ENCODE measurements at regions not wholly inside any gene's neighbourhood (a gene's known extent, or its start where the extent isn't known, plus 50 kb on each side); places are given as distances from the start of the nearest gene placed in this dataset.
"Not testable (repeated sequence)": the region's sequence is repeated elsewhere in the genome, so short reads cannot be mapped to it uniquely, and the experiment has no call there.

GRCh38 chr5:143634689-143635088, 177.3 kb upstream of the HMHB1 start:
- DNase-seq: no peak

DNA sequence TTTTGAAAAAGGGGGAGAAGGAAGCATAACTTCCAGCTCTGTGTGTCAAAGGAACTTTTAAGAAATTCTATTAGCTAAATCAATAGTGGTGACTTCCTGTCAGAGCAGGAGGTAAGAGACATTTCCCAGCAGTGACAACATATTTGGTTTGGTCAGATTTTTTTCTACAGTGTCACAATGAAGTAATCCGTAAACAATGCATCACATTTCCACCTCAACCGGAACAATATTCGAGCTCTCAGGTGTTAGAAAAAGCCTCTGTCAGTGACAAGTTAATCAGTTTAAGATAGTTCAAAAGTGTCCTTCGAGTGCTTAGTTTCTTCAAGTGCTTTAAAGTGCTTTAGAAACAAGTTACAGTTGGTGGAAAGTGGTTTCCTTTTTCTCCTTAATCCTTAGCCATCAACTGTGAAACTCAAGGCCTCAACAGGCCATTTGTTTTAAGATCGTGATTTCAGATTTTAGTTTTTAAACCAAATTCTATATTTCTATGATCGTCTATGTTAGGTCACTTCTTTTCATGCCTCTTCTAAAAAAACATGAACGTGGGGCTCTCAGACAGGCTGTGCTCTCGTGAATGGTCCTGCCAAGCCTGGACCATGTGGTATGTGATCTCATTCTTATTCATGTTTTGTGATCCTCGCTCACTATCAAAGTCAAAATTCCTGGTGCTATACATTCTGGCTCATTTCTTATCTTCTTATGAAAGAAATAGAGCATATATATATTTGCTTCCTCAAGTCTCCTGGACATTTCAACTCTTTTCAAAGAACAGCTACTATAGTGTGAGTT, 181.9 kb upstream of the HMHB1 start:
- no peak for DNase-seq

GRCh38 chr5:143625048-143625447, 186.9 kb upstream of the HMHB1 start:
- DNase-seq: not testable (repeated sequence)

GRCh38 chr5:143624465-143624864, 187.5 kb upstream of the HMHB1 start:
- DNase-seq: no peak

- no peak for DNase-seq
These were observed 192.9 kb upstream of the HMHB1 start for GRCh38 chr5:143619040-143619439.

DNA sequence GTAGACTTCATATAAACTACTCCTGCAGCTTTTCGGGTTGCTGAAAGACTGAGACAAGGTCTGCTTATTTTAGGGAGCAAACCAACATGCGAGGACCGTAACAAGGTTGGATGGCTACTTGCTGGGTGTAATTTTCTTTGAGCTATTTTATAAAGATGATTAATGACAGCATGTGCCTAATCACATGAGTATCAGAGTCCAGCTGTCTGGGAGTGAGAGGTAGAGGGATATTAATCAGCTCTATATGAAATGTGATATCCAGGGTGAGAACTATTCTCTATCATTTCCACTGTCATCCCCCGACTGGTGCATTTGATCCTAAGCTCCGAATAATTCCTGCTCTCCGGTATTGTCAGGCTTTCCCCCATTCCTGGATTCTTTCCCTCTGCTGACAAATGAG, 193.8 kb upstream of the HMHB1 start:
- DNase-seq: no peak

- no peak for DNase-seq
These were observed 197.1 kb upstream of the HMHB1 start for GRCh38 chr5:143614831-143615230.

DNA sequence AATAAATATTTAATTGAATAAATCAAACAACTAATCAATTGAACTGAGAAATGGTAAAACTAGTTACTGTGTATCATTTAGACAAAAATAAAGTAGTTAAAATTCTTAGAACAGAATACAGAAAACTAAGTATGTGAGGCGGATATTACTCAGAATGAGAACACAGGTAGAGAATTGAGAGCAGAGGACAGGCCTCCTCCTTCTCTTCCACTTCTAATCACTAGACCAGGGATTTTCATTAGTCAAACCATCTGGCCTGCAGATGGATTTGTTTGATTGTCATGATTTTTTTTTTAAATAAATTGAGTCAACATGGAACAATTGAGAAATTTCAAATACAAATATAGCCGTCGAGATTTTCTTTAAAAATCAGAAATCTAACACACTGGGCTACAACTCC, 198.6 kb upstream of the HMHB1 start:
- no peak for DNase-seq

GRCh38 chr5:143610946-143611345, 201.0 kb upstream of the HMHB1 start:
- DNase-seq: no peak

DNA sequence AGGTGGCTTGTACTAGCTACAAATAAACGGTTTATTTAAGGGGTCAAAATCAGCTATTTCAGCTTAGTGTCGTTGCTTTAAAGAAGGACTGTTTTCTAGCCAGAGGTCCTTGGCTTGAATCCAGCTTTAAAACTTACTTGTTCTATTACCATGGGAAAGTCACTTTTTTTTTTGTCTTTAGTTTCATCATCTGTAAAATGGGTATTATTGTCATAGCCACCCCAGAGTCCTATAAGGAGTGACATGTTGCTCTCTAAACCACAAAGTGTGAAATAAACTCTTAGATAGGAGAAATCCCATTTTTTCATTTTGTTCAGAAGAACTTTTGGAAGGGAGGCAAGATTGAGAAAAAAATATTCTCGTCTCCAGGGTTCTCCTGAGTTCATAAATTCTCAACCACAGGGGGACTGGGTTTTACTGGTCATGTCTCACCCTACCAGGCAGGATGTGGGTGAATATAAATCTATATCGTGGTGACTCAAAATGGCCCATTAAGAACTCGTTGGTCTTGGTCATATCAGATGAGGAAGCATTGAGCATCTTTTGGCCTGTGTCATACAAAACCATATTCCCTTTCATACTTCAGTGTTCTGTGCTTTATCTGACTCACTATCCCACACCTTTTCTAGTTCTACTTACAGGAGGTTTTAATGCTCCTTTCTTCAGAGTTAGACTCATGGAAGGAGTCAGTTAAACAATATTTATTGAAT, 202.7 kb upstream of the NR3C1 start:
- no peak for DNase-seq

DNA sequence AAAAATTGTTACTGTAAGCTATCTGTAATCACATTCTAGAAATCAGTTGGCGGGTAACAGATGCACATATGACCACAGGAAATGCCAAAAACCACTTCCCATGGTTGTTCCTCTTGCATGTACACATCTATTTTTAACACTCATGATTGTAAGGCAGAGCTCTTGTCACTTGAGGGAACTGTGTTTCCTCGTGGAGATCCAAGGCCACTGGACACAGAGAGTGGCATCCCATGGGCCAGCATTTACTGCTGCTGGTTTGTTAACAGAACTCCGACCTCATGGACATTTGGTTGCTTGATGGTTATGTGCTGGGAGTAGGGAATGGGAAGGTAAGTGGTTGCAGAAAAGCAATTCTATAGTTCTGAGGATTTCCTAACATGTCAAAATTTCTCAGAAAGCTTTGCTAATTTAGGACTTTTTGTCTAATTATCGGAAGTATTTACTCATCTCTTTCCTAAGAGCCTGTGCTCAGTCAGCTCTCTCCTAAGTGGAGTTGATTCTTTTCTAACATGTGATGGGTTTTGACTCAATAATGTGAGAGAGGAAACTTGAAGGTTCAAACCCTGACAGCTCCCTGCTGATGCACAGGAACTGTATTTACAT, 202.0 kb upstream of the NR3C1 start:
- DNase-seq: no peak

GRCh38 chr5:143601917-143602333, 198.4 kb upstream of the NR3C1 start:
- no peak for DNase-seq

DNA sequence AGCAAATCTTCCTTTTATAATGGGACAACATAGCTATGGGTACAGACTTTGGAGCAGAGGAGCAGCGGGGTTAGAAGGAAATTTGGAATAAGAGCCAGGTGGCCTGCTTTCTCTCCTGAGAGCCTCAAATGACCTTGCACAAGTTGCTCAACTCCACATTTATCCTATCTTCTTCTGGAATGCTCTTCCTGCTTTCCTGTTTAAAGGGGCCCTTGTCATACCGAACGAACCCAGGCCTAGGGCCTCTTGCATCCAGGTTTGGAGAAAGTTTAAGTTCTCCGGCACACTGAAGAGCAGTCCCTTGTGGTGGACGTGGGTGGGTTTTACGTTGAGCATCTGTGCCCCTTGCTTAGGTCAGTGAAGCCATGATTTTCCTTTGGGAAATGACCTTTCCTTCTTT, 197.9 kb upstream of the NR3C1 start:
- no peak for DNase-seq

DNA sequence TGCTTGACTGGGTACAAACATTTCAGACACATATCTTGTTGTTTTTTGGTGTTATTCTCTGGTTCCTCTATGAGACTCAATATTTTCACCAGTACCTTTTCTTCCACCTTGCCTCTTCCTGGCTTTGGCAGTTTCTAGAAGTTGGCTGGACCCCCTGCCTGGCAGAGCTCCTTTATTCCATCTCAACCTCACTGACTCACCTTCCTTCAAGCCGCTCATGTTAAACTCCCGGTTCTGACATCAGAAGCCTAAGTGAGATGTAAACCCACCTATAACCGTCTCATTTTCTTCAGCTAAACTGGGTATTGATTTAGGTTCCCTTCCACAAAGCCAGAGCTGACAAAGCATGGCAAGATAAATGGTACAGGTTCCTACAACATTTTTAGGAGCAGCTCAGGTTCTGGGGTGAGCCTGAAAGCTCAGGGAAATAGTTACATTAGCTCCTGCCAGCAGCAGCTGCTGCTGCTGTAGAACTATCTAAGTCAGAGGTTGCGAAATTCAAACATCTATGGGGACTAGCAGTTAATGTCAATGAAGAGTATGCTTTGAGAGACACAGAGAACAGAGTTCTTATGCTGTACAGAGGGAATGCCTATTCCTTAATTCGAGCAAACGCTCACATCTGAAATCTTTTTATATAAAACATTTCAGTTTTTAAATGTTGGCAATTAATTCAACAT, 197.1 kb upstream of the NR3C1 start:
- DNase-seq: no peak

GRCh38 chr5:143599474-143599873, 196.0 kb upstream of the NR3C1 start:
- no peak for DNase-seq

DNA sequence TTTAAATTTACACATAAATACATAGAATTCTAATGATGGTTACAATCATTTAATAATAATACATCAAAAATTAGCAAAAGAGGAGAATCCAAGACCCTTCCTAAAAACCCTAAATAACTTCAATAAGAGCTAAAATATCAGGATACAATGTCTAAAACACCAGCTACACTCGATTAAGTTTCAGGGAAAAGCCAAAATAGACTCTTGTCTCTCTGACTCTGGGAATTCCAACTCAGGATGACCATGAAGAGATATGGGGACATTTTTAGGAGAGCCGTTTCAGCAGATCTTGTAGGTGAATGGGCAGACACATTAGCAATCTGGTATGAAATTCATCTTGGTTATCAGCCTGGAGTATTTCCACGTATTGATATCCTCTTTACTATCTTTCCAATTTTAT, 193.3 kb upstream of the NR3C1 start:
- no peak for DNase-seq

- DNase-seq: no peak
These were observed 191.7 kb upstream of the NR3C1 start for GRCh38 chr5:143594902-143595818.

GRCh38 chr5:143593723-143594122, 190.2 kb upstream of the NR3C1 start:
- DNase-seq: no peak

DNA sequence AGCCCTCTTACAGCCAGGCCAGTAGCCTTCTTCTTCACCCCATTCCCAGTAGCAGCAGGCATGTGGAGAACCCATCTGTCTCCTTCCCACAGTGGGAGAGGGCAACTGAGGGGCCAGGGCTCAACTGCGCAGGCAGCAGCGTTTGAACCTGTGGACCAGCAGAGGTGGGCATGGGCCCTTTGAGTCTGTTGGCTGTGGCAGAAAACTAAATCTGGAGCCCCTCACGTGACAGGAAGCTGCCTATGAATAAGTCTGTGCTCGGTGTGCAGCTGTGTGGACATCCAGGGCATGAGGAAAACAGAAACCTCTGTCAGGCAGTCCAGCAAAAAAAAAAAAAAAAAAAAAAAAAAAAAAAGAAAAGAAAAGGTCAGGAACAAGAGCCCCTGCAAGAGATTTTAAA, 189.2 kb upstream of the NR3C1 start:
- no peak for DNase-seq

- no peak for DNase-seq
These were observed 185.6 kb upstream of the NR3C1 start for GRCh38 chr5:143588933-143589662.

Measured in nucleus accumbens (tissue), 56 donors.